GM12865 (cell line): ENCODE measurements at regions not wholly inside any gene's neighbourhood (a gene's known extent, or its start where the extent isn't known, plus 50 kb on each side); places are given as distances from the start of the nearest gene placed in this dataset.

Experiments used
- DNase-seq: peaks from one replicate; pipeline ENCODE4 v3.0.0; 2010; ENCODE audit warnings: low read depth
- H3K4me3 ChIP-seq: 2 replicates; pipeline ENCODE4 v1.5.1; 2011; ENCODE audit warnings: mild to moderate bottlenecking, low read depth, low read length, control low read depth
- TF ChIP-seq, protein P1 (sequence below): IDR thresholded peaks from 2 replicates; pipeline ENCODE4 v1.5.1; 2011; ENCODE audit warnings: low read length, control low read depth, low read depth, inconsistent platforms; ENCODE audit not compliant: insufficient read depth; ENCODE audit errors: missing control alignments

DNA sequence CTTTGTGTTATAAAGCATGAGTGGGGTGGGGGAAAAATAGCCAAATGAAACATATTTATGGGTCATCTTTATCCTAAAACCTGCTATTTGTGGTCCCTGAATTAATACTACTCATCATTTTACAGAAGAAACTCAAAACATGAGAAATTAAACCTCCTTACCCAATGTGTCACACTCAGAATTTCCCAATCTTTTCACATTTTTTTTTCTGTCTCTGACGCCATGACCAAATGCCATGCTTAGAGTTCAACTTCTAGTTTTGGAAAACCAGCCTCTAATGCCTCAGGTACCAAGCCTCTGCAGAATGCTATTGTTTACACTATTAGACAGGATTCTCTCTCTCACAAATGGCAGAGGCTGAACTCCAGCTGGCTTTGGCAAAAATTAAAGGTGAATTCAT is 505.5 kb upstream of the WWC1 start:
- DNase-seq, result no peak
- TF ChIP-seq, protein P1, sequence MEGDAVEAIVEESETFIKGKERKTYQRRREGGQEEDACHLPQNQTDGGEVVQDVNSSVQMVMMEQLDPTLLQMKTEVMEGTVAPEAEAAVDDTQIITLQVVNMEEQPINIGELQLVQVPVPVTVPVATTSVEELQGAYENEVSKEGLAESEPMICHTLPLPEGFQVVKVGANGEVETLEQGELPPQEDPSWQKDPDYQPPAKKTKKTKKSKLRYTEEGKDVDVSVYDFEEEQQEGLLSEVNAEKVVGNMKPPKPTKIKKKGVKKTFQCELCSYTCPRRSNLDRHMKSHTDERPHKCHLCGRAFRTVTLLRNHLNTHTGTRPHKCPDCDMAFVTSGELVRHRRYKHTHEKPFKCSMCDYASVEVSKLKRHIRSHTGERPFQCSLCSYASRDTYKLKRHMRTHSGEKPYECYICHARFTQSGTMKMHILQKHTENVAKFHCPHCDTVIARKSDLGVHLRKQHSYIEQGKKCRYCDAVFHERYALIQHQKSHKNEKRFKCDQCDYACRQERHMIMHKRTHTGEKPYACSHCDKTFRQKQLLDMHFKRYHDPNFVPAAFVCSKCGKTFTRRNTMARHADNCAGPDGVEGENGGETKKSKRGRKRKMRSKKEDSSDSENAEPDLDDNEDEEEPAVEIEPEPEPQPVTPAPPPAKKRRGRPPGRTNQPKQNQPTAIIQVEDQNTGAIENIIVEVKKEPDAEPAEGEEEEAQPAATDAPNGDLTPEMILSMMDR, result no peak
- H3K4me3 ChIP-seq, result no peak overlapping the region

DNA sequence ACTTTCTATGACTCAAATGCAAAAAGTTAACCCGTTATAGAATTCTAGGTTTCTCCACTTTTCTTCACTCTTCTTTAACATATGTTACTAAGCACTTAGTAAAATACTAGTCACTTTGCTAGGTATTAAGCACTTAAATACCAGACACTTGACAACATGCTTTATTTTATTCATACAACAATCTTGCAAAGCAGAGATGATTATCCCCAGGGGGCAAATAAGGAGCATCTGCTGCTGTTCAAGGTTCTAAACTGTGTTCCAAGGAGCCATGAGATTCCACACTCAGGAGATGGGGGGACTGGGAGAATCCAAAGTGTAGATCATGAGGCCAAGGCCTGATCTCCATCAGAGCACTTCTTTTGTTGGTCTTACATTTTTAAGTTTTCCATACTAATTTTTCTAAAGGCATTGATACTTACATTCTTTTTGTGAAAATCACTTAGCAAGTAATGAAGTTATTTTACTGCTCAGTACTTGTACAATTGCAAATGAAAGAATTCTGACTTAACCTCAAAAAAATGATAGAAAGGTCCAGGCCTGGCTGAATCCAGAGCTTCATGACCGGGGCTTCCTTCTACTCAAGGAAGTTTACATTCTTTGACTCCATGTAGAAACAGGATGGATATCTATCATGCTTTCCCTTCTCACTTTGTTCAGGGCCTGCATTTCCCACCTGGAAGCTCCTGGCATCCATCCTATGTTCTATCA is 504.4 kb upstream of the WWC1 start:
- TF ChIP-seq, protein P1, result no peak
- H3K4me3 ChIP-seq, result no peak overlapping the region
- no peak for DNase-seq

DNA sequence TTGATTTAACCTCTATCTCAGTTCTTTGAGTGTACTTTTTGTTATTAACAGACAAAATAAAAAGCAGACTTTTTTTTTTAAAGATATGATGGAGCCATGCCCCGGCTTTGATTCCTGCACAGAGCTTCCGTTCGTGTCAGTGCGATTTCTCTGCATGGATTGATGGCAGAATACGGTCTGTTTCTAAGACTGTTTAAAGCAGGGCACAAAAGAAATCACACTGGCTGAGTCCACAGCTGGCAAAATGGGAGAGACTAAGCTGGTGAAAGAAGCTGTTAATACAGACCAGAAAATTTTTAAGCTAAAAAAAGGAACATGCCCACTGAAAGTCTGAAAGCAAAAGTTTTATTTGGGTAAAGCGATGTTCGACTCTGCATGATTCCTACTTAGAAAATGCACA is 501.4 kb upstream of the WWC1 start:
- H3K4me3 ChIP-seq, result no peak overlapping the region
- TF ChIP-seq, protein P1, result no peak
- no peak for DNase-seq

DNA sequence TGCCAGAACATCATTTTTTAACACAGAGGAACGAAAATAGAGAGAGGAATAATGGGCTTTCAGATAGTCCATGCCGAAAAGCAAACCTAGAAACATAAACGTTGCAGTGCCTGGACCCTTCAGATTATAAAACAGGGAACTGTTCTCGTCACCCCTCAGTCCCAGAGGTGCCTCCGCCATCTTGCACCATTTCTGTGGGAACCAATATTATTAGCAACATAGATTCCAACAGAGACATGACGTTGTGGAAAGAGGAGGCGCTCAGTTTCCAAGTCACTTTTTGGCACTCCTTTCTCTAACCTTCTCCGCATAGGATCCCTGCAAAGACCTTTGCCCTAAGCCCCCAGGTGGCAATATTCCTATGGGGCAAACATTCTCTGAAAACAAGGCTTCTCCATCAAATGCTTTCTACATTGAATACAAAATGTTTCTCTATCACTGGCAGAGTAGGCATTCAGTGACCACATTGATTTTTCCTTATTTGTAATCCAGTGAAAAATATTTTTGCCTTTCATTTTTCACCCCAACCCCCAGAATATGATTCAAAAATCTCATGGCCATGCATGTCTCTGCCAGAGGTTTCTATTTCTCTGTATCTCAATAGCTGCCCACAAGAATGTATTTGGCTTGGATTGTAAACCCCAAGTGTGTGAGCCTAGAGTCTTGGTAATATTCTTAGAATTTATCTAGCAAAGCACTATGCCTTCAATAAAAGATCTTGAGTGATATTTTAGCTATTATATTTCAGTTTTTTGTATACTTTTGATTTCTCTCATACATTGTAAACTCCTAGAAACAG is 500.8 kb upstream of the WWC1 start:
- no peak overlapping the region for H3K4me3 ChIP-seq
- TF ChIP-seq, protein P1, result no peak
- no peak for DNase-seq

DNA sequence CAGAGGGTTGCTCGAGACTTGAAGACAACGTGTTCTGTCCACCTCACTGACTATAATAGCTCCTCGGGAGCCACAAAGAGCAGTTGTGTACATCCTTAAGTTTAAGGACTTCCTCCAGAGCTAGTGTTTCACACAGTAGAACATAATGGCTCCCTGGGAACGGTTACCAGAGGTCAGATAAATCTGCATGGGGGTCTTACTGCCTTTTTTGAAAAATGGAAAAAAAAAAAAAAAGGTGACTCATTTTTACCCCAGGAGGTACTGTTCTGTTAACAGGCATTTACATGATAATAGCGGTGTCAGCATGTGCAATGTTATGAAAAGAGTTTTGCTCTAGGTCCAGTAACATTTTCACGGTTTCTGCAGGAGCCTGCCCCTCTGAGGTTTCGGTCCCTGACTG is 498.9 kb upstream of the WWC1 start:
- TF ChIP-seq, protein P1, result no peak
- no peak overlapping the region for H3K4me3 ChIP-seq
- DNase-seq, result no peak

DNA sequence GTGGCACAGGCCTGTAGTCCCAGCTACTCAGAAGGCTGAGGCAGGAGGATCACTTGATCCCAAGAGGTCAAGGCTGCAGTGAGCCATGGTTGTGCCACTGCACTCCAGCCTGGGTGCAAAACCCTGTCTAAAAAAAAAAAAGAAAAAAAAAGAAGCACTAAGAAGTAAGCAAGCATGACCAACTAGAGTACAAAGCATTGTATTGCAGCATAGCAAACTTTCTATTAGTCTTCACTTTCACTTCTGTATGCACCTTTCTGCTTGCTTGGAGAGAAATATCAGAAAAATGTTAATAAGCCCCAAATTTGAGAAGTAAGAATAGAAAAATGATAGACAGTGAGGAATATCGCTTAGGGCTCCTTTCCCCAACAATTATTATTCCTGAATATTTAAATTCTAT is 497.7 kb upstream of the WWC1 start:
- no peak for DNase-seq

More for the DNA sequence above, 497.7 kb upstream of the WWC1 start:
- TF ChIP-seq, protein P1, result no peak
- no peak overlapping the region for H3K4me3 ChIP-seq
